ENCODE measurements at regions not wholly inside any gene's neighbourhood (a gene's known extent, or its start where the extent isn't known, plus 50 kb on each side); places are given as distances from the start of the nearest gene placed in this dataset.

DNA sequence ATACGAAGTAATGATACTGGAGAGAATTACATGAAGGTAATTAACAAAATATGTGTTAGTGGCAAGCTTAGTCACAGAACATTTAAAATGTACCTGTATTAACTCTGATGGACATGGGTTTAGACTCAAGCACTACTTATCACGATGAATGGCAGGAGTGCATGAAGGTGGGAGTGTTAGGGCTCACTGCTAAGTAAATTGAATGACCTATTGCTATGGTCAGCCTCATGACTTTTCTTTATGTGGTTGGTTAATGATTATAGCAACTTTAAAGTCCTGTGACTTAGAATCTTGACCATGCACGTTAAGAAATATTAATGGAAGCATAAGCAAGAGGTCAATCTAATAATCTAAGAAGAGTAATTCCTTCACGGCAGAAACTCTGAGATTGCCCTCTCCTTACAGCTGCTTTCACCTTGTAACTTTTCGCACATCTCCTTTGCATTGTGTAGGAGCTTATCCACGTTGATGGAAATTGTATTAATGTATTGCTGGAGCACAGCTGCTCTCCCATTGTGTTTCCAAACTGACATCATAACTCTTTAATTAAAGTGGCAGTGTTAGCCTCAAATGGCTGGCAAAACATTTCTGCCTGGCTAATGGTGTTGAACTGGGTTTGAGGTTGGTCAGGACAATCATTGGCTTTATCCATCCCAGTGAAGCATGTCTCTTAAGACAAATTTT, 114.5 kb downstream of the RXFP2 start:
- no peak for DNase-seq

GRCh38 chr13:31859571-31859970, 120.2 kb downstream of the RXFP2 start:
- no peak for DNase-seq

GRCh38 chr13:31860002-31860401, 120.7 kb downstream of the RXFP2 start:
- DNase-seq = no peak

DNA sequence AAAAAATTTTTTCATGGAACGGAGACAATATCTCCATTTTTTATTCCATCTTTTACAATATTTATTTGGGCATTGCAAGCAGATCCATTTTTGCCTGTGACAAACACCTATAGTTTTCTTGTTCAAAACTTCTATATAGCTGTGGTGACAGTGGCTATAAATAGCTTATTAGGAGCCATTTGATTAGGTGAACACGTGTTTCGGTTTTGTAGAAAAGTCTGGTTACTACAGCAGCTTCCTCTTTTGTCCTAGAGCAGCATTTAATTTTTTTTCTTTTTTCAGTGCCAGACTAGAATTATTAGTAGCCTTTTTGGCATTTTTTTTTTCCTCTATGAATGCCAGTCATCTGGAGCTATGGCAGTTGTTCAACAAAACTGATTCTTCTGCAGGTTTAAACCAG, 123.5 kb downstream of the RXFP2 start:
- no peak for DNase-seq

DNA sequence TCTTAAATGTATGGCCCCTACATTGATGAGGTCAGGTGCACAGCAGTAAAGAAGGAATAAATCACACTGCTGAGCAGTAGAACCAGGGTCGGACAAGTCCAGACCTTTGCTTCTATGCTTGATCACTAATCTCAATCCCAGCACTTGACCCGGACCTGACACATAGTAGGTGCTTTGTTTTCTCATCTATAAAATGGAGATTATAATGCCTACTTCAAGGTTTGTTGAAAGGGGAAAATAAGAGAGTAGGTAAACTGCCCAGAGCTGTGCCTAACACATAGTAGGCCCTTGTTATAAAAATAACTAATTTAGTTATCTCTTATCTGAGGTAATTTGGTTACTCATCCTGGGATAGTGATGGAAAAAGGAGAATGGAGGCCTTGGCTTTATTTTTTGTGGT, 125.0 kb downstream of the RXFP2 start:
- DNase-seq = no peak

- no peak for DNase-seq
These were observed 126.8 kb downstream of the RXFP2 start for GRCh38 chr13:31866099-31866498.

GRCh38 chr13:31867709-31868108, 128.4 kb downstream of the RXFP2 start:
- no peak for DNase-seq

- no peak for DNase-seq
These were observed 130.3 kb downstream of the RXFP2 start for GRCh38 chr13:31869582-31869981.

DNA sequence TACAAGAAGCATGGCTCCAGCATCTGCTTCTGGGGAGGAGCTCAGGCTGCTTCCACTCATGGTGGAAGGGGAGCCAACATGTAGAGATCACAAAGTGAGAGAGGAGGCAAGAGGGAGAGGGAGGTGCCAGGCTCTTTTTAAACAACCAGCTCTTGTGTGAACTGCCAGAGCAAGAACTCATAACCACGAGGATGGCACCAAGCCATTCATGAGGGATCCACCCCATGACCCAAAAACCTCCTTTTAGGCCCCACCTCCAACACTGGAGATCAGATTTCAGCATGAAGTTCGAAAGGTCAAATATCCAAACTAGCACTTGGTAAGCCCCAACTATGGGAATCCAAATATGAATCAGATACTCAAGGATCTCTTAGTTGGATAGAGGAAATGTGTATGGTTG, 131.2 kb downstream of the RXFP2 start:
- no peak for DNase-seq

DNA sequence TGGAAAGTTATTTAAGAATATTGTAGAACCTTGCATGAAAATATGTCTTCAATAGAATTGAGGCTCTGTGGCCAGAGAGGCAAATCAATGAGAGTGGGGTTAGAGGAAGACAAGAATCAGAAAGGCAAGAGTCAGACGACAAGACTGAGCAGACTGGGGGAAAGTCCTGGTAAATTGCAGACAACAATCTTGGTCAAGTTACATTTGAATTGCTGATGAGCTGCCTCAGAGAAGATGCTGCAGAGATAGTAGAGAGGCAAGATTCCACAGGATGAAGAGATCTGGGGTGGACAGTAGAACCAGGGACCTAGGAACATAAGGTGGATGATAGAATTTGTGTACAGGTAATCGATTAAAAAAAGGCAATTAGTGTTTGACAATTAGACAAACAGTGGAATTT, 133.8 kb downstream of the RXFP2 start:
- DNase-seq = no peak

GRCh38 chr13:31875134-31875533, 135.8 kb downstream of the RXFP2 start:
- no peak for DNase-seq

- no peak for DNase-seq
These were observed 138.7 kb downstream of the RXFP2 start for GRCh38 chr13:31878052-31878451.

DNA sequence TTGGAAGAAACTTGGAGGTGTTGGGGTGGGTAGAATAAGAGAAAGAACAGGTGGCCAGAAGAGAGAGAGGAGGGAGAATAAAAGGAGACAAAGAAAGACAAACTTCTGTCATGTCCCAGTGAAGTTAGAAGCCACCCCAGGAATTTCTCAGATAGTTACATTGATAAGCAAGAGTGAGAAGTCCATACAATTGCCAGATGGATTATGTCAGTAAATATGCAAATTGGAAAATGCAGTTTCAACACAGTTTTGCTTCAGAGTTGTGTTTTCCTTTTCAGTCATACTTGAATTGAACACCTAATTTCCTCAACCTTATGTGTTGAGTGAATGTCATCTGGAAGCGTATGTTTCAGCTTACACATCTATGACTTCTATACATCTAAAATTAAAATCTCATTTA, 139.2 kb downstream of the RXFP2 start:
- DNase-seq = no peak

DNA sequence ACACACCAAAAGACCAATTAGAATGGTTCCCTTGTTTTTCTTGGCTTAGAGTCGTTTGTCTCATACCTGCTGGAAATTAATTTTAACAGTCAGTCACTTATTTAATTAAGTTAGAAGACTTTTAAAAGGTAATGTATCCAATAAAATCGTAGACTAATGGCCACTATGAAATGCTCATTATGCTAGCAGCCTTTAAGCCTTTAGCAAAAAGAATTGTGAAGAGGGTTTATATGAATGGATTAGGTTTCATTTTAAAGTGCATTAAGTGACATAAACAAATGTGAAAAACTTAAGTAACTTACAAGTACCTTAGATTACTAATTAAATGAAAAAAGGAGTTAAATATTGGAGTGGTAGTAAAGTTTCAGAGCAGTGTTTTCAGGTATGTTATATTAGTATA, 139.6 kb downstream of the RXFP2 start:
- DNase-seq = no peak

DNA sequence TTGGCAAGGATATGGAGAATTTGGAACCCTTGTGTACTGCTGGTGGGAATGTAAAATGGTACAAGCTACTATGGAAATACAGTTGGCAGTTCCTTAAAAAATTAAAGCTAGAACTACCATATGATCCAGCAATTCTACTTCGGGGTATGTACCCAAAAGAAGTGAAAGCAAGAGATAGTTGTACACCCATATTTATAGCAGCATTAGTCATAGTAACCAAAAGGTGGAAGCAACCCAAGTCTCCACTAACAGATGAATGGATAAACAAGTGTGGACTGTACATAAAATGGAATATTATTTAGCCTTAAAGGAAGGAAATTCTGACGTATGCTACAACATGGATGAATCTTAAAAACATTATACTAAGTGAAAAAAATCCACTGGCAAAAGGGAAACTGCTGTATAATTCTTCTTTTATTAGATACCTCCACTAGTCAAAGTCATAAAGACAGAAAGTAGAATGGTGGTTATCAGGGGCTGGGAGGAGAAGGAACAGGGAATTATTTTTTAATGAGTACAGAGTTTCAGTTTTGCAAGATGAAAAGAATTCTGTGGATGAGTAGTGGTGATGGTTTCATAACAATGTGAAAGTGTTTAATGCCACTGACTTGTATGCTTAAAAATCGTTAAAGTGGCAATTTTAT, 141.6 kb downstream of the RXFP2 start:
- no peak for DNase-seq

- DNase-seq = no peak
These were observed 142.2 kb downstream of the RXFP2 start for GRCh38 chr13:31881495-31881882.

GRCh38 chr13:31882794-31883193, 143.5 kb downstream of the RXFP2 start:
- no peak for DNase-seq

- DNase-seq = no peak
These were observed 145.2 kb downstream of the RXFP2 start for GRCh38 chr13:31884556-31884955.

DNA sequence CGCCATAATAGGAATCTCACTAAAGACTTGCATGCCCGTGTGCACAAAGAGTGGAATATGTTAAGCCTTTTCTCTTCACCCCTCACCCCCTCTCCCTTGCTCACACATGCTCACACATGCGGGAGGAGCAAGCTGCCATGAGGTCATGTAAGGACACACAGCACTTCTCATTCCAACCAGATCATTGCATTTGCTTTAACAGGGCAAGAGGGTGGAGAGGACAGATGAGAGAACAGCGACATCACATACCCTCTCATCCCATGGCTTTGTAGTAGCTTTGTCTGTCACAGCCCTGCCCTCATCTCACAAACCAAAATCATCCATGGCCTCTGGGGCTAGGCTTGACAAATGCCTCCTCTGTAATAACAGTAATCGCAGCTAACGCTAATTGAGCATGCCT, 145.6 kb upstream of the FRY start:
- DNase-seq = no peak

DNA sequence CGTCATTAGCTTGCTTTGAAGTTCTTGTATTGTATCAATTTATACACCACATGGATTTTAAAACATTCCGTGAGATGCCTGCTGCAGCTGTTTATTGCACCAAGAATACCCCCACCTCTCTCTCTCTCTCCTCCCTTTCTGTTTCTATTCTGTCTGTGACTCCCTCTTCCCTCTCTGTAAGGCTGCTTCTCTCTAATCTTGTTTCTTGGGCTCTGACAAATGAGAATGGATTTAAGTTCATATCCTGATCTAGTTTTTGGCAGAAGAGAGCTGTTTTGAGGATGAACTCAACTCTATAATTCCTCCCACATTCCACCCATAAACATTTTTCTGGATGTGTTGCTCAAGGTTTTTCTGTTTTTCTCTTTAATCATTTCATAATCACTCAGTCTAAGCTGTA, 144.3 kb upstream of the FRY start:
- no peak for DNase-seq

- no peak for DNase-seq
These were observed 140.6 kb upstream of the FRY start for GRCh38 chr13:31890946-31891345.

- no peak for DNase-seq
These were observed 140.1 kb upstream of the FRY start for GRCh38 chr13:31891472-31891871.

DNA sequence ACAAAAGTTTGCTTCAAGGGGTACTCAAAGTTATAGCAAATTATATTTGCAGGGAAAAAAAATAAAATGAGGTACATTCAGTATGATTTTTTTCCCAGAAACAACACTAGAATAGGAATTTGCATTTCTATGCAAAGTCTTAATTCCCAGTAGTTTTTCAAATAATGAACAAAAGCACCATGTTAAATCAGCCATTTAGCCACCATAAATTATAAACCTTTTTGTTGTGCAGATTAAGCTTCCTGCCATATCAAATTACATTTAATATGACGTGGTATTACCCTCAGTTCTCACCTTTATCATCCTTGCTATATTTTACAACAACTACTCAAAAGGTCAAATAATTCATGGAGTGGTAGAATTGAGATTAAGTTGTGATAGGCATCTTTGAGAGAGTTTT, 136.6 kb upstream of the FRY start:
- DNase-seq = no peak

DNA sequence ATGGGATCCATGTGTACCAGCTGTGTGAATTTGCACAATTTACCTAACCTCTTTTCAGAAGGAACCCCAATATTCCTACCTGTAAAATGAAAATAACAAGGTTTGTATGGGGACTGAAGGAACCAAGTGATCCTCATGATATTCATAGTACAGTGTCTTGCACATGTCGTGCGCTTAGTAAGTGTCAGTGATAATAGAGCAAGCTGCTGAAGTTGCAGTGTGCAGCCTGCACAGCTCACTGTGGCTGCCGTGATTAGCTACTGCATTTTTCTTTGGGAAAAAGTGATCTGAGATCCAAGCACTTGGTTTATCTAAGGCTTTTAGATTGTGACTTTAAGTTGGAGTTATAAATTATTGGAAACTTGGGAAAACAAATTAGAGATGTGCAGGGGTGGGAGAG, 135.9 kb upstream of the FRY start:
- DNase-seq = no peak

DNA sequence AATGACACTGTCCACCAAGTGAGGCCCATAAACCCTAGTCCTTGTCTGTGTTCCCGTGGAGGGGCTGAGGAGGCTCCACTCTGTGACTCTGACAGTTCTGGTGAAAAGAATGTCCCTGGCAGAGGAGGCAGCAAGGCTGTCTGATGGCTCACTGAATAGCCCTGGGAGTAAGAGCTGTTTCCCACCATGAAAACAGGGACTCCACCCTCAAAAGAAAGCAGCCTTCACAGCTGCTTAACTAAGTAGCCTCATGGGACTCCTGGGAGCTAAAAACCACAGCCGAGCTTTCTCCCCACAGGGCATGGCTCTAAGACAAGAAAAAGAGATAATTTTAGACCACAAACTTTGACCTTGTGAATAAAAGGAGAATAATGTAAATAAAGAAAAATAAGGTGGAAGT, 135.1 kb upstream of the FRY start:
- no peak for DNase-seq

All from CD4-positive, alpha-beta T cell treated with Interleukin-17A for 4 hours (primary cell).